ENCODE measurements at regions not wholly inside any gene's neighbourhood (a gene's known extent, or its start where the extent isn't known, plus 50 kb on each side); places are given as distances from the start of the nearest gene placed in this dataset.

DNA sequence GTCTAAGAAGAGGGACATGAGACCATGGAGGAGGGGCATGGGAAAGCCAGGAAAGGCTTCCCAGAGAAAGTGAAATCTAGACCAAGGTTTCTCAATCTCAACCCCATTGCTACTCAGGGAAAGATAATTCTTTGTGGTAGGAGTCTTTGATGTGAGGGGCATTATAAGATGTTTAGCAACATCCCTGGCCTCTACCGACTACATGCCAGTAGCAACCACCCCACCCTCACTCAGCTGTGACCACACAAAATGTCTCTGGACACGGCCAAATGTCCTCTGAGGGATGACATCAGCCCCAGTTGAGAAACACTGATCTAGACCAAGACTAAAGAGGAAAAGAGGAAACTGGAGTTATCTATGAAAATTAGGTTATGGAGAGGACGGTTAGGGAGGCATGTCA lies 298.5 kb upstream of the KIF2A start:
- no peak for TF ChIP-seq ISL1 (CRISPR knock-in tag; IDR thresholded peaks at IDR 0.05)
- no peak for TF ChIP-seq GLIS3 (CRISPR knock-in tag; IDR thresholded peaks at IDR 0.05)
- no peak for TF ChIP-seq CSDC2 (CRISPR knock-in tag; IDR thresholded peaks at IDR 0.05)
- no peak for TF ChIP-seq ZFP3 (CRISPR knock-in tag; IDR thresholded peaks at IDR 0.05)
- TF ChIP-seq SNAI2 (CRISPR knock-in tag; IDR thresholded peaks at IDR 0.05): no peak
- no peak for TF ChIP-seq RARB (CRISPR knock-in tag; IDR thresholded peaks at IDR 0.05)
- TF ChIP-seq TCF4 (CRISPR knock-in tag; IDR thresholded peaks at IDR 0.05; ENCODE audit: borderline replicate concordance): no peak
- TF ChIP-seq, protein P1, sequence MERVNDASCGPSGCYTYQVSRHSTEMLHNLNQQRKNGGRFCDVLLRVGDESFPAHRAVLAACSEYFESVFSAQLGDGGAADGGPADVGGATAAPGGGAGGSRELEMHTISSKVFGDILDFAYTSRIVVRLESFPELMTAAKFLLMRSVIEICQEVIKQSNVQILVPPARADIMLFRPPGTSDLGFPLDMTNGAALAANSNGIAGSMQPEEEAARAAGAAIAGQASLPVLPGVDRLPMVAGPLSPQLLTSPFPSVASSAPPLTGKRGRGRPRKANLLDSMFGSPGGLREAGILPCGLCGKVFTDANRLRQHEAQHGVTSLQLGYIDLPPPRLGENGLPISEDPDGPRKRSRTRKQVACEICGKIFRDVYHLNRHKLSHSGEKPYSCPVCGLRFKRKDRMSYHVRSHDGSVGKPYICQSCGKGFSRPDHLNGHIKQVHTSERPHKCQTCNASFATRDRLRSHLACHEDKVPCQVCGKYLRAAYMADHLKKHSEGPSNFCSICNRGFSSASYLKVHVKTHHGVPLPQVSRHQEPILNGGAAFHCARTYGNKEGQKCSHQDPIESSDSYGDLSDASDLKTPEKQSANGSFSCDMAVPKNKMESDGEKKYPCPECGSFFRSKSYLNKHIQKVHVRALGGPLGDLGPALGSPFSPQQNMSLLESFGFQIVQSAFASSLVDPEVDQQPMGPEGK (CRISPR knock-in tag; IDR thresholded peaks at IDR 0.05; ENCODE audit: borderline replicate concordance): no peak
- TF ChIP-seq, protein P2, sequence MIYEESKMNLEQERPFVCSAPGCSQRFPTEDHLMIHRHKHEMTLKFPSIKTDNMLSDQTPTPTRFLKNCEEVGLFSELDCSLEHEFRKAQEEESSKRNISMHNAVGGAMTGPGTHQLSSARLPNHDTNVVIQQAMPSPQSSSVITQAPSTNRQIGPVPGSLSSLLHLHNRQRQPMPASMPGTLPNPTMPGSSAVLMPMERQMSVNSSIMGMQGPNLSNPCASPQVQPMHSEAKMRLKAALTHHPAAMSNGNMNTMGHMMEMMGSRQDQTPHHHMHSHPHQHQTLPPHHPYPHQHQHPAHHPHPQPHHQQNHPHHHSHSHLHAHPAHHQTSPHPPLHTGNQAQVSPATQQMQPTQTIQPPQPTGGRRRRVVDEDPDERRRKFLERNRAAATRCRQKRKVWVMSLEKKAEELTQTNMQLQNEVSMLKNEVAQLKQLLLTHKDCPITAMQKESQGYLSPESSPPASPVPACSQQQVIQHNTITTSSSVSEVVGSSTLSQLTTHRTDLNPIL (CRISPR knock-in tag; IDR thresholded peaks at IDR 0.05; ENCODE audit: low read depth): no peak
- TF ChIP-seq ZFP30 (CRISPR knock-in tag; IDR thresholded peaks at IDR 0.05): no peak
